Pancreas (tissue), 10 donors: ENCODE measurements at regions not wholly inside any gene's neighbourhood (a gene's known extent, or its start where the extent isn't known, plus 50 kb on each side); places are given as distances from the start of the nearest gene placed in this dataset.
A peak's percentile ranks its signal among the peaks of the same experiment; 100 is the strongest.
"Not testable (repeated sequence)": the region's sequence is repeated elsewhere in the genome, so short reads cannot be mapped to it uniquely, and the experiment has no call there.

Source experiments
- ATAC-seq, 4 donors: fragments of 200-7000 bp; cut with Tn5 transposase; one replicate each; pipeline versions ENCODE4 v1.8.0 to v1.9.1; 2020; ENCODE audit warnings: mild to moderate bottlenecking in 4 of 4, moderate library complexity in 4 of 4
- DNase-seq, 6 donors: peaks; one replicate each; pipeline ENCODE4 v3.0.0-alpha.2; 2020
- FAIRE-seq: peaks from 2 replicates; lab custom pipeline; 2012; peaks lifted over from hg19 to GRCh38; lab: Jason Lieb, UNC
- H3K27ac ChIP-seq, 4 donors: fragments of 200-600 bp; sonication (generic); 1 replicate in 3 of 4; 2 replicates in 1 of 4; pipeline versions ENCODE4 v1.5.0 to v1.8.0; 2020
- H3K27me3 ChIP-seq, 4 donors: fragments of 200-600 bp; one replicate each; pipeline ENCODE4 v1.8.0; 2021
- H3K36me3 ChIP-seq, 3 donors: fragments of 200-600 bp; sonication (generic) in 1 of 3; one replicate each; pipeline versions ENCODE4 v1.5.0 to v1.8.0; 2020 to 2021
- H3K4me1 ChIP-seq, 3 donors: fragments of 200-600 bp; one replicate each; pipeline ENCODE4 v1.8.0; 2021
- H3K4me3 ChIP-seq, 4 donors: fragments of 200-600 bp; sonication (generic) in 2 of 4; one replicate each; pipeline versions ENCODE4 v1.5.0 to v1.8.0; 2020 to 2021
- H3K9me3 ChIP-seq, 4 donors: fragments of 200-600 bp; one replicate each; pipeline ENCODE4 v1.8.0; 2021
- CTCF ChIP-seq, 4 donors: fragments of 200-600 bp; sonication (generic) in 3 of 4; IDR thresholded peaks; one replicate each; pipeline versions ENCODE4 v1.5.0 to v1.8.0; 2021; ENCODE audit warnings: antibody characterized with exemption in 4 of 4
- WGBS, 2 donors: extraction: QIAGEN DNeasy Blood & Tissue Kit; methylation state at CpG; one replicate each; pipeline ENCODE4 v1.1.7; 2013; 5-methylcytosine and 5-hydroxymethylcytosine counted together
- intact Hi-C, 3 donors: fragments of 100-400 bp; cut with DNase I; formaldehyde crosslinking; loops; one replicate each; pipeline versions ENCODE4 v1.11.1 to v1.14.2; 2022
- donor health status: healthy with polysubstance abuse.
- donor health status: DM: no; HTN: no; CAD: no; lungs with moderate emphysema.
- donor health status: DM: no; HTN: no; CAD: no.
- donor health status: control.
- donor health status: control.
- donor health status: Bipolar disorder and iron deficiency.
- donor health status: DM: yes; HTN: yes; CAD: no.
- donor health status: DM: no; HTN: no; CAD: no.
- donor health status: DM: no; HTN: no; CAD: no.
- donor health status: DM: yes; HTN: yes; CAD: no.

GRCh38 chr11:37259734-37260133, 661.7 kb upstream of the RAG2 start:
- Histone ChIP-seq H3K9me3 (no peaks in the 10 kb centered on the region), H3K27ac (no peak overlapping the region), H3K27me3 (no peaks in the 10 kb centered on the region), H3K36me3 (no peaks in the 10 kb centered on the region), H3K4me1 (peaks cover 0 to 9% (median 0%) of the 10 kb centered on the region in 3 donors), H3K4me3 (no peak overlapping the region)
- FAIRE-seq (no peak), ATAC-seq (no peak), DNase-seq (no peak)
- TF ChIP-seq CTCF (IDR thresholded peaks at IDR 0.05): no peak
- 12 to 20% methylated on average over 3 of the region's 3 CpGs for WGBS, 2 donors
- intact Hi-C loops: no loop called here

GRCh38 chr11:37248145-37248544, 650.1 kb upstream of the RAG2 start:
- Histone ChIP-seq H3K27ac (no peak overlapping the region), H3K27me3 (no peaks in the 10 kb centered on the region), H3K9me3 (no peaks in the 10 kb centered on the region), H3K36me3 (no peaks in the 10 kb centered on the region), H3K4me1 (no peaks in the 10 kb centered on the region), H3K4me3 (no peak overlapping the region)
- no peak for DNase-seq
- intact Hi-C loops: no loop called here
- FAIRE-seq: no peak
- ATAC-seq: no peak
- TF ChIP-seq CTCF (IDR thresholded peaks at IDR 0.05): no peak
- WGBS, 2 donors: 17 to 18% methylated on average over 2 of the region's 2 CpGs

GRCh38 chr11:37246092-37246491, 648.1 kb upstream of the RAG2 start:
- H3K36me3 ChIP-seq, H3K27me3 ChIP-seq, intact Hi-C loops, DNase-seq, H3K27ac ChIP-seq, H3K9me3 ChIP-seq, H3K4me1 ChIP-seq, FAIRE-seq, H3K4me3 ChIP-seq, ATAC-seq: not testable (repeated sequence)
- 83 to 88% methylated on average over 14 to 15 of the region's 15 CpGs for WGBS, 2 donors

- TF ChIP-seq CTCF (IDR thresholded peaks at IDR 0.05): no peak
- no peaks in the 10 kb centered on the region for H3K9me3 ChIP-seq
- no peak for FAIRE-seq
- no peaks in the 10 kb centered on the region for H3K4me1 ChIP-seq
- no peak for DNase-seq
- intact Hi-C loops: no loop called here
- ATAC-seq: no peak
- WGBS, 2 donors: 51 to 71% methylated on average over 1 of the region's 1 CpG
- H3K27ac ChIP-seq: no peak overlapping the region
- H3K36me3 ChIP-seq: no peaks in the 10 kb centered on the region
- no peak overlapping the region for H3K4me3 ChIP-seq
- H3K27me3 ChIP-seq: no peaks in the 10 kb centered on the region
Observed at GRCh38 chr11:37230865-37231264, 632.8 kb upstream of the RAG2 start.

- 69 to 75% methylated on average over 4 of the region's 4 CpGs for WGBS, 2 donors
- no peaks in the 10 kb centered on the region for H3K9me3 ChIP-seq
- no peak overlapping the region for H3K27ac ChIP-seq
- FAIRE-seq (no peak), DNase-seq (peak in 1 of 6 donors; percentile 29), ATAC-seq (no peak)
- H3K4me1 ChIP-seq: no peaks in the 10 kb centered on the region
- H3K27me3 ChIP-seq: no peaks in the 10 kb centered on the region
- intact Hi-C loops: no loop called here
- H3K4me3 ChIP-seq: no peak overlapping the region
- no peaks in the 10 kb centered on the region for H3K36me3 ChIP-seq
- no peak for TF ChIP-seq CTCF (IDR thresholded peaks at IDR 0.05)
Observed at GRCh38 chr11:37223962-37224361, 625.9 kb upstream of the RAG2 start.
